PC-9 (cell line): ENCODE measurements at regions not wholly inside any gene's neighbourhood (a gene's known extent, or its start where the extent isn't known, plus 50 kb on each side); places are given as distances from the start of the nearest gene placed in this dataset.

ENCODE experiments used
- BruUV-seq: library from RNA; stranded (reverse); fragments of 400-500 nt; replicated peaks from 2 replicates; lab custom pipeline; 2021; lab: Mats Ljungman, UMichigan
- CTCF ChIA-PET: fragments of 300-600 bp; sonication (Branson Sonifier 250); formaldehyde crosslinking; loops from one replicate; lab custom pipeline; 2022; ENCODE audit warnings: antibody characterized with exemption; lab: Charles Lee
- POLR2A ChIA-PET: fragments of 300-600 bp; sonication (Branson Sonifier 250); formaldehyde crosslinking; loops from one replicate; lab custom pipeline; 2022; ENCODE audit warnings: antibody characterized with exemption; ENCODE audit not compliant: unreplicated experiment; lab: Charles Lee
- DNase-seq, 2 experiments: peaks; one replicate each; pipeline versions ENCODE4 v3.0.0 to v3.0.0-alpha.2; 2015 to 2022; ENCODE audit warnings: mixed read lengths in 1 of 2
- H2AFZ ChIP-seq: fragments of 200-600 bp; sonication (generic); 2 replicates; pipeline ENCODE4 v1.8.1; 2017; ENCODE audit warnings: antibody characterized with exemption
- H3F3A ChIP-seq: fragments of 200-600 bp; sonication (generic); 2 replicates; pipeline ENCODE4 v1.8.1; 2017; ENCODE audit warnings: antibody characterized with exemption, mild to moderate bottlenecking, low read depth; ENCODE audit not compliant: insufficient read depth
- H3K27ac ChIP-seq: fragments of 200-600 bp; sonication (generic); 2 replicates; pipeline ENCODE4 v1.6.1; 2016; ENCODE audit warnings: mixed run types
- H3K27me3 ChIP-seq: fragments of 200-600 bp; sonication (generic); 2 replicates; pipeline ENCODE4 v1.6.1; 2016; ENCODE audit warnings: low read depth, mixed run types; ENCODE audit not compliant: insufficient read depth
- H3K36me3 ChIP-seq: fragments of 200-600 bp; sonication (generic); 2 replicates; pipeline ENCODE4 v1.6.1; 2016; ENCODE audit warnings: low read depth, mixed run types
- H3K4me1 ChIP-seq: fragments of 200-600 bp; sonication (generic); replicated peaks from 2 replicates; pipeline ENCODE4 v1.6.1; 2016; ENCODE audit warnings: mixed run types; ENCODE audit not compliant: insufficient read depth
- H3K4me2 ChIP-seq: fragments of 200-600 bp; sonication (generic); 2 replicates; pipeline ENCODE4 v1.6.1; 2017; ENCODE audit warnings: mixed run types
- H3K4me3 ChIP-seq: fragments of 200-600 bp; sonication (generic); 2 replicates; pipeline ENCODE4 v1.6.1; 2016; ENCODE audit warnings: mixed run types
- H3K79me2 ChIP-seq: fragments of 200-600 bp; sonication (generic); 2 replicates; pipeline ENCODE4 v1.6.1; 2017; ENCODE audit warnings: low read depth, mixed run types
- H3K9me2 ChIP-seq: fragments of 200-600 bp; sonication (generic); 2 replicates; pipeline ENCODE4 v1.8.1; 2017; ENCODE audit warnings: mild to moderate bottlenecking; ENCODE audit not compliant: insufficient read depth
- H3K9me3 ChIP-seq: fragments of 200-600 bp; sonication (generic); 2 replicates; pipeline ENCODE4 v1.8.1; 2016; ENCODE audit warnings: low read depth; ENCODE audit not compliant: insufficient read depth
- H4K20me1 ChIP-seq: fragments of 200-600 bp; sonication (generic); 2 replicates; pipeline ENCODE4 v1.8.1; 2017; ENCODE audit not compliant: insufficient read depth
- EZH2 ChIP-seq: fragments of 200-600 bp; sonication (generic); IDR thresholded peaks from 2 replicates; pipeline ENCODE4 v1.8.0; 2017; ENCODE audit warnings: antibody characterized with exemption, low read depth
- intact Hi-C: fragments of 100-400 bp; cut with micrococcal nuclease; formaldehyde crosslinking; loops from one replicate; pipeline ENCODE4 v1.10.0; 2022; ENCODE audit not compliant: unreplicated experiment
- TF ChIP-seq, protein P1 (sequence below): fragments of 200-600 bp; sonication (generic); conservative IDR thresholded peaks from 2 replicates; pipeline ENCODE4 v1.6.1; 2017; ENCODE audit warnings: mixed run types, antibody characterized with exemption, mild to moderate bottlenecking, moderate library complexity

- H3K27ac ChIP-seq, result no peak overlapping the region
- no peaks in the 10 kb centered on the region for H3F3A ChIP-seq
- H3K79me2 ChIP-seq, result no peaks in the 10 kb centered on the region
- H3K4me1 ChIP-seq, result no peaks in the 10 kb centered on the region
- H3K27me3 ChIP-seq, result no peaks in the 10 kb centered on the region
- POLR2A ChIA-PET, result no interaction called here
- no peak overlapping the region for H2AFZ ChIP-seq
- no peaks in the 10 kb centered on the region for H3K36me3 ChIP-seq
- DNase-seq, result no peak
- H4K20me1 ChIP-seq, result no peaks in the 10 kb centered on the region
- H3K9me3 ChIP-seq, result no peaks in the 10 kb centered on the region
- TF ChIP-seq EZH2, result no peak
- TF ChIP-seq, protein P1, sequence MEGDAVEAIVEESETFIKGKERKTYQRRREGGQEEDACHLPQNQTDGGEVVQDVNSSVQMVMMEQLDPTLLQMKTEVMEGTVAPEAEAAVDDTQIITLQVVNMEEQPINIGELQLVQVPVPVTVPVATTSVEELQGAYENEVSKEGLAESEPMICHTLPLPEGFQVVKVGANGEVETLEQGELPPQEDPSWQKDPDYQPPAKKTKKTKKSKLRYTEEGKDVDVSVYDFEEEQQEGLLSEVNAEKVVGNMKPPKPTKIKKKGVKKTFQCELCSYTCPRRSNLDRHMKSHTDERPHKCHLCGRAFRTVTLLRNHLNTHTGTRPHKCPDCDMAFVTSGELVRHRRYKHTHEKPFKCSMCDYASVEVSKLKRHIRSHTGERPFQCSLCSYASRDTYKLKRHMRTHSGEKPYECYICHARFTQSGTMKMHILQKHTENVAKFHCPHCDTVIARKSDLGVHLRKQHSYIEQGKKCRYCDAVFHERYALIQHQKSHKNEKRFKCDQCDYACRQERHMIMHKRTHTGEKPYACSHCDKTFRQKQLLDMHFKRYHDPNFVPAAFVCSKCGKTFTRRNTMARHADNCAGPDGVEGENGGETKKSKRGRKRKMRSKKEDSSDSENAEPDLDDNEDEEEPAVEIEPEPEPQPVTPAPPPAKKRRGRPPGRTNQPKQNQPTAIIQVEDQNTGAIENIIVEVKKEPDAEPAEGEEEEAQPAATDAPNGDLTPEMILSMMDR, result no peak
- H3K4me2 ChIP-seq, result no peak overlapping the region
- intact Hi-C loops, result no loop called here
- CTCF ChIA-PET, result no interaction called here
- no peaks in the 10 kb centered on the region for H3K9me2 ChIP-seq
- no TSS peak for BruUV-seq
- no peak overlapping the region for H3K4me3 ChIP-seq
Measured at GRCh38 chr4:108313546-108314339, 145.0 kb upstream of the LEF1 start.

DNA sequence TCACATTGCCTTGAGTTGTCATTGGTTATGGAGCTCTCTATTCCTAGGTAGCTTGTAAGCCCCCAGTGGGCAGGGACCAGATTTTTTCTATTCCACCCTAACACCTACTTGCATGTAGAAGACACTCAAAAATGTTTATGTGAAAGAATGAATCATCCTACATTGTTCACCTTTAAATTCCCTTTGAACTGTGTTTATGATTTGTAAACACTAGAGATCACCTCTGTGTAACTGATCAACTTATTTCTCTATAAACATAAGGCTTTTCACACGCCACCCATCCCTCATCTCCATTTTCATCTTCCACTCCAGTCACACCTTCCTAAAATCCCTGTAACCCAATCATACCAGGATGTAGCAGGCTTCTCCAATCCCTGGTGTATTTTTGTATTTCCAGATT, 142.6 kb upstream of the LEF1 start:
- intact Hi-C loops, result no loop called here
- Histone ChIP-seq H3K79me2 (no peaks in the 10 kb centered on the region), H4K20me1 (no peaks in the 10 kb centered on the region), H3K27me3 (no peaks in the 10 kb centered on the region), H3K4me1 (no peaks in the 10 kb centered on the region), H3K4me2 (no peak overlapping the region), H3K36me3 (no peaks in the 10 kb centered on the region), H3K4me3 (no peak overlapping the region), H3F3A (no peaks in the 10 kb centered on the region), H3K9me2 (no peaks in the 10 kb centered on the region), H3K27ac (no peak overlapping the region), H2AFZ (no peak overlapping the region), H3K9me3 (no peaks in the 10 kb centered on the region)
- ChIA-PET POLR2A (no interaction called here), CTCF (no interaction called here)
- no peak for DNase-seq
- no peak for TF ChIP-seq EZH2
- TF ChIP-seq, protein P1, result no peak
- BruUV-seq, result no TSS peak

GRCh38 chr4:108303488-108304177, 134.9 kb upstream of the LEF1 start:
- no peak overlapping the region for H2AFZ ChIP-seq
- H3K9me2 ChIP-seq, result no peaks in the 10 kb centered on the region
- no peaks in the 10 kb centered on the region for H3F3A ChIP-seq
- H3K4me2 ChIP-seq, result peak overlapping the region; percentile 34
- no peak overlapping the region for H3K4me3 ChIP-seq
- H4K20me1 ChIP-seq, result no peaks in the 10 kb centered on the region
- no peaks in the 10 kb centered on the region for H3K9me3 ChIP-seq
- no peaks in the 10 kb centered on the region for H3K27me3 ChIP-seq
- BruUV-seq, result no TSS peak
- POLR2A ChIA-PET, result no interaction called here
- H3K4me1 ChIP-seq, result peaks cover 9% of the 10 kb centered on the region; the same call in 1 of the 2 replicates
- no peak overlapping the region for H3K27ac ChIP-seq
- intact Hi-C loops, result no loop called here
- H3K36me3 ChIP-seq, result no peaks in the 10 kb centered on the region
- TF ChIP-seq, protein P1, result no peak
- no peak for TF ChIP-seq EZH2
- DNase-seq, result peak; percentile 17 to 36
- H3K79me2 ChIP-seq, result no peaks in the 10 kb centered on the region
- CTCF ChIA-PET, result no interaction called here
